Osteoblast (primary cell): ENCODE measurements at regions not wholly inside any gene's neighbourhood (a gene's known extent, or its start where the extent isn't known, plus 50 kb on each side); places are given as distances from the start of the nearest gene placed in this dataset.

ENCODE experiments used
- DNase-seq: peaks from one replicate; pipeline ENCODE4 v3.0.0; 2011; ENCODE audit warnings: low spot score, mixed read lengths; ENCODE audit not compliant: insufficient read length; ENCODE audit errors: missing footprints
- H2AFZ ChIP-seq: 2 replicates; pipeline ENCODE4 v1.6.0; 2011; ENCODE audit warnings: mild to moderate bottlenecking, low read length
- H3K27ac ChIP-seq: 2 replicates; pipeline ENCODE4 v1.5.1; 2011; ENCODE audit warnings: mild to moderate bottlenecking, low read depth, low read length, moderate library complexity
- H3K27me3 ChIP-seq: 2 replicates; pipeline ENCODE4 v1.6.0; 2012; ENCODE audit warnings: mild to moderate bottlenecking, control low read depth, inconsistent platforms, low read length, moderate library complexity; ENCODE audit not compliant: insufficient read depth
- H3K36me3 ChIP-seq: 2 replicates; pipeline ENCODE4 v1.5.1; 2011; ENCODE audit warnings: mild to moderate bottlenecking, low read length, control low read depth, moderate library complexity; ENCODE audit not compliant: insufficient read depth
- H3K4me1 ChIP-seq: 2 replicates; pipeline ENCODE4 v1.5.1; 2011; ENCODE audit warnings: mild to moderate bottlenecking, low read length, control low read depth, moderate library complexity; ENCODE audit not compliant: insufficient read depth
- H3K4me2 ChIP-seq: 2 replicates; pipeline ENCODE4 v1.6.0; 2011; ENCODE audit warnings: mild to moderate bottlenecking, low read length; ENCODE audit not compliant: insufficient read depth
- H3K4me3 ChIP-seq: fragments of 200-600 bp; sonication (generic); 3 replicates; pipeline ENCODE4 v1.5.1; 2012; ENCODE audit warnings: mild to moderate bottlenecking, low read length, inconsistent platforms; ENCODE audit not compliant: insufficient read depth
- H3K79me2 ChIP-seq: 2 replicates; pipeline ENCODE4 v1.6.0; 2012; ENCODE audit warnings: mild to moderate bottlenecking, low read length, control low read depth, inconsistent platforms; ENCODE audit not compliant: insufficient read depth
- H3K9me3 ChIP-seq: 2 replicates; pipeline ENCODE4 v1.5.1; 2011; ENCODE audit warnings: low read depth, low read length, control low read depth
- H4K20me1 ChIP-seq: 2 replicates; pipeline ENCODE4 v1.6.0; 2012; ENCODE audit warnings: mild to moderate bottlenecking, low read length, control low read depth; ENCODE audit not compliant: insufficient read depth
- TF ChIP-seq, protein P1 (sequence below): IDR thresholded peaks from 2 replicates; pipeline ENCODE4 v1.5.1; 2011; ENCODE audit warnings: mild to moderate bottlenecking, low read depth, low read length, moderate library complexity; ENCODE audit errors: extremely low read depth

DNA sequence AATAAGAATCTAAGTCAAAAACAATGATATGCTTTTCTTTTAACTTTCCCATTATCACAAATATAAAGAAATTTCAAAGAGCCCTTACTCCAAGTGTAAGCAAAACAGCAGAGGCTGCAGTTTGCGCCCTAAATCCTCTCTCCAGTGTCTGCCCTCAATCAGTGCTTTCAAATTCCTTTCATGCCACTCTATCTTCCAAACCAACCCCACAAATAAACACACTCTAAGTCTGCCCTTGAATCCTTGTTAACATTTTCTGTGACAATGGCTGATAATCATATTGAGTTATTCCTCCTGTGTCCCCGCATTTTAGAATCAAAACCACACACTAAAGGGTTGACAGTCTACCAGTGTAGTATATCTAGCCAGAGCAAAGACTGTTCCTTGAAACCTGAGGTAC, 317.9 kb upstream of the MARCKS start:
- H3K9me3 ChIP-seq, result no peaks in the 10 kb centered on the region
- peak overlapping the region; percentile 59 for H3K4me2 ChIP-seq
- DNase-seq, result peak; percentile 19

DNA sequence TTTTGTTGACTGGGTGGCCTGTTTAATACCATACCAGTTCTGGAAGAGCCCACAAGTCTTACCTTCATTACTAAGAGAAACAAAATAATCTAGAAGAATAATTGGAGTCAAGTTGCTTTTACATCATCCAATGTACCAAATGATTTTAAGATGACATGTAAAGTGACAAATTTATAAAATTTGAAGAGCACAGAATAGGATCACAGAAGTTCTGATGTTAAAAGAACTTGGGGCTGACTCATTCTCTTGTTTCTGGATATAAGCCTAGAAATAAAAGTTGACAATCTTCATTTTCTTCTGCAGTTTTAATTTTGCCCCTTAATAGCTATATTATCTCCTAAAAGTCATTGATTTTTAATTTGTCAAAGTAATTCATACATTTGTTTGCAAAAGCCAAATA, 317.5 kb upstream of the MARCKS start:
- peak overlapping the region; percentile 11 for H3K4me3 ChIP-seq
- no peaks in the 10 kb centered on the region for H3K9me3 ChIP-seq
- H3K27ac ChIP-seq, result peak overlapping the region; percentile 57
- H2AFZ ChIP-seq, result peak overlapping the region; percentile 80
- no peaks in the 10 kb centered on the region for H4K20me1 ChIP-seq
- no peaks in the 10 kb centered on the region for H3K27me3 ChIP-seq
- no peaks in the 10 kb centered on the region for H3K79me2 ChIP-seq
- H3K4me1 ChIP-seq, result peaks cover 24% of the 10 kb centered on the region
- TF ChIP-seq, protein P1, sequence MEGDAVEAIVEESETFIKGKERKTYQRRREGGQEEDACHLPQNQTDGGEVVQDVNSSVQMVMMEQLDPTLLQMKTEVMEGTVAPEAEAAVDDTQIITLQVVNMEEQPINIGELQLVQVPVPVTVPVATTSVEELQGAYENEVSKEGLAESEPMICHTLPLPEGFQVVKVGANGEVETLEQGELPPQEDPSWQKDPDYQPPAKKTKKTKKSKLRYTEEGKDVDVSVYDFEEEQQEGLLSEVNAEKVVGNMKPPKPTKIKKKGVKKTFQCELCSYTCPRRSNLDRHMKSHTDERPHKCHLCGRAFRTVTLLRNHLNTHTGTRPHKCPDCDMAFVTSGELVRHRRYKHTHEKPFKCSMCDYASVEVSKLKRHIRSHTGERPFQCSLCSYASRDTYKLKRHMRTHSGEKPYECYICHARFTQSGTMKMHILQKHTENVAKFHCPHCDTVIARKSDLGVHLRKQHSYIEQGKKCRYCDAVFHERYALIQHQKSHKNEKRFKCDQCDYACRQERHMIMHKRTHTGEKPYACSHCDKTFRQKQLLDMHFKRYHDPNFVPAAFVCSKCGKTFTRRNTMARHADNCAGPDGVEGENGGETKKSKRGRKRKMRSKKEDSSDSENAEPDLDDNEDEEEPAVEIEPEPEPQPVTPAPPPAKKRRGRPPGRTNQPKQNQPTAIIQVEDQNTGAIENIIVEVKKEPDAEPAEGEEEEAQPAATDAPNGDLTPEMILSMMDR, result no peak
- H3K36me3 ChIP-seq, result no peaks in the 10 kb centered on the region
- DNase-seq, result peak; percentile 27
- peak overlapping the region; percentile 59 for H3K4me2 ChIP-seq

More for the DNA sequence above, 317.9 kb upstream of the MARCKS start:
- no peaks in the 10 kb centered on the region for H3K27me3 ChIP-seq
- H3K27ac ChIP-seq, result peak overlapping the region; percentile 57
- peaks cover 24% of the 10 kb centered on the region for H3K4me1 ChIP-seq
- H2AFZ ChIP-seq, result peak overlapping the region; percentile 80
- no peaks in the 10 kb centered on the region for H3K79me2 ChIP-seq
- H4K20me1 ChIP-seq, result no peaks in the 10 kb centered on the region
- H3K36me3 ChIP-seq, result no peaks in the 10 kb centered on the region
- TF ChIP-seq, protein P1, result no peak
- H3K4me3 ChIP-seq, result peak overlapping the region; percentile 11

DNA sequence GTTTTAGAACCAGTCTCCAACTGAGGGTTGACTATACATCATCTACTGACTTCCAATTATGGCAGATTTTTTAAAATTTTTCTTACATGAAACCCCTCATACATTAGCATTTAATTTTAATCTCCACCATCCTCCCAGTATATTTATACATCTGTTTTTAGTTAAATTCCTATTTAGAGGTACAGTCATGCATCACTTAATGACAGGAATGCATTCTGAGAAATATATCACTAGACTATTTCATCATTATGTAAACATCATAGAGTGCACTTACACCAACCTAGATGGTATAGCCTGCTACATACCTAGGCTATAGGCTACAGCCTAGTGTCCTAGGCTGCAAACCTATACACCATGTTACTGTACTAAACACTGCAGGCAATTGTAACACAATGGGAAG, 316.7 kb upstream of the MARCKS start:
- DNase-seq, result no peak
- Histone ChIP-seq H3K79me2 (no peaks in the 10 kb centered on the region), H3K27me3 (no peaks in the 10 kb centered on the region), H3K4me2 (no peak overlapping the region), H3K9me3 (no peaks in the 10 kb centered on the region), H3K27ac (no peak overlapping the region), H3K4me3 (no peak overlapping the region), H4K20me1 (no peaks in the 10 kb centered on the region), H3K4me1 (peaks cover 24% of the 10 kb centered on the region), H2AFZ (no peak overlapping the region), H3K36me3 (no peaks in the 10 kb centered on the region)
- TF ChIP-seq, protein P1, result no peak

DNA sequence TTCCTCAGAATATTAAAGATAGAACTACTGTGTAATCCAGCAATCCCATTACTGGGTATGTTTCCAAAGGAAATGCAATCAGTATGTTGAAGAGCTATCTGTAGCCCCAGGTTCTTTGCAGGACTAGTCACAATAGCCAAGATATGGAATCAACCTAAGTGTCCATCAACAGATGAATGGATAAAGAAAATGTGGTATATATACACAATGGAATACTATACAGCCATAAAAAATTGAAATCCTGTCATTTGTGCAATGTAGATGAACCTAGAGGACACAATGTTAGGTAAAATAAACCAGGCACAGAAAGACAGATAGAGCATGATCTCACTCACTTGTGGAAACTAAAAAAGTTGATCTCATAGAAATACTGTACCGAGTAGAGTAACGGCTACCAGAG, 306.0 kb upstream of the MARCKS start:
- no peak for DNase-seq
- no peaks in the 10 kb centered on the region for H3K36me3 ChIP-seq
- H3K27me3 ChIP-seq, result no peaks in the 10 kb centered on the region
- no peaks in the 10 kb centered on the region for H3K9me3 ChIP-seq
- TF ChIP-seq, protein P1, result no peak
- H3K4me3 ChIP-seq, result no peak overlapping the region
- H4K20me1 ChIP-seq, result no peaks in the 10 kb centered on the region
- H3K4me1 ChIP-seq, result no peaks in the 10 kb centered on the region
- no peaks in the 10 kb centered on the region for H3K79me2 ChIP-seq
- H3K27ac ChIP-seq, result no peak overlapping the region
- no peak overlapping the region for H2AFZ ChIP-seq
- no peak overlapping the region for H3K4me2 ChIP-seq
